ENCODE measurements at regions not wholly inside any gene's neighbourhood (a gene's known extent, or its start where the extent isn't known, plus 50 kb on each side); places are given as distances from the start of the nearest gene placed in this dataset.

- no peak overlapping the region for H3K27ac ChIP-seq
- no peaks in the 10 kb centered on the region for H3K27me3 ChIP-seq
- DNase-seq (no peak), ATAC-seq (ENCODE audit: low FRiP score in 2 of 2) (no peak)
- H3K9me3 ChIP-seq, result no peaks in the 10 kb centered on the region
- TF ChIP-seq CTCF (IDR thresholded peaks at IDR 0.05) (no peak), POLR2AphosphoS5 (IDR thresholded peaks at IDR 0.05) (no peak), POLR2A (IDR thresholded peaks at IDR 0.05) (no peak), EP300 (IDR thresholded peaks at IDR 0.05) (no peak)
- no peaks in the 10 kb centered on the region for H3K36me3 ChIP-seq
- no peaks in the 10 kb centered on the region for H3K4me1 ChIP-seq
- H3K4me3 ChIP-seq, result no peak overlapping the region
These were observed 525.4 kb downstream of the FUT8 start for GRCh38 chr14:65937960-65938316.

GRCh38 chr14:65938738-65939137 is 526.2 kb downstream of the FUT8 start:
- H3K4me1 ChIP-seq, result no peaks in the 10 kb centered on the region
- H3K27me3 ChIP-seq, result no peaks in the 10 kb centered on the region
- H3K27ac ChIP-seq, result no peak overlapping the region
- no peak overlapping the region for H3K4me3 ChIP-seq
- ATAC-seq (ENCODE audit: low FRiP score in 2 of 2), result no peak
- WGBS, 2 donors, result 78 to 86% methylated on average over 2 of the region's 2 CpGs
- no peak for DNase-seq
- TF ChIP-seq POLR2A (IDR thresholded peaks at IDR 0.05) (no peak), CTCF (IDR thresholded peaks at IDR 0.05) (no peak), POLR2AphosphoS5 (IDR thresholded peaks at IDR 0.05) (no peak), EP300 (IDR thresholded peaks at IDR 0.05) (no peak)
- no peaks in the 10 kb centered on the region for H3K36me3 ChIP-seq
- no peaks in the 10 kb centered on the region for H3K9me3 ChIP-seq

GRCh38 chr14:65939184-65939583 is 526.7 kb downstream of the FUT8 start:
- ATAC-seq (ENCODE audit: low FRiP score in 2 of 2), result no peak
- Histone ChIP-seq H3K27me3 (no peaks in the 10 kb centered on the region), H3K4me3 (no peak overlapping the region), H3K27ac (no peak overlapping the region), H3K36me3 (no peaks in the 10 kb centered on the region), H3K4me1 (no peaks in the 10 kb centered on the region), H3K9me3 (no peaks in the 10 kb centered on the region)
- no peak for TF ChIP-seq POLR2A (IDR thresholded peaks at IDR 0.05)
- TF ChIP-seq CTCF (IDR thresholded peaks at IDR 0.05), result no peak
- no peak for TF ChIP-seq EP300 (IDR thresholded peaks at IDR 0.05)
- TF ChIP-seq POLR2AphosphoS5 (IDR thresholded peaks at IDR 0.05), result no peak
- no peak for DNase-seq
- WGBS, 2 donors, result 90 to 92% methylated on average over 1 of the region's 1 CpG

- Histone ChIP-seq H3K9me3 (no peaks in the 10 kb centered on the region), H3K4me1 (no peaks in the 10 kb centered on the region), H3K27me3 (no peaks in the 10 kb centered on the region), H3K36me3 (no peaks in the 10 kb centered on the region), H3K27ac (no peak overlapping the region), H3K4me3 (no peak overlapping the region)
- TF ChIP-seq POLR2AphosphoS5 (IDR thresholded peaks at IDR 0.05) (no peak), POLR2A (IDR thresholded peaks at IDR 0.05) (no peak), CTCF (IDR thresholded peaks at IDR 0.05) (no peak), EP300 (IDR thresholded peaks at IDR 0.05) (no peak)
- no peak for ATAC-seq (ENCODE audit: low FRiP score in 2 of 2)
- DNase-seq, result no peak
- 85 to 88% methylated on average over 9 of the region's 9 CpGs for WGBS, 2 donors
These were observed 527.7 kb downstream of the FUT8 start for GRCh38 chr14:65940056-65940735.

GRCh38 chr14:65941091-65941490 is 528.6 kb downstream of the FUT8 start:
- TF ChIP-seq EP300 (IDR thresholded peaks at IDR 0.05) (no peak), CTCF (IDR thresholded peaks at IDR 0.05) (no peak), POLR2AphosphoS5 (IDR thresholded peaks at IDR 0.05) (no peak), POLR2A (IDR thresholded peaks at IDR 0.05) (no peak)
- Histone ChIP-seq H3K9me3 (no peaks in the 10 kb centered on the region), H3K4me3 (no peak overlapping the region), H3K27ac (no peak overlapping the region), H3K36me3 (no peaks in the 10 kb centered on the region), H3K4me1 (no peaks in the 10 kb centered on the region), H3K27me3 (no peaks in the 10 kb centered on the region)
- DNase-seq (no peak), ATAC-seq (ENCODE audit: low FRiP score in 2 of 2) (no peak)
- WGBS, 2 donors, result 55 to 62% methylated on average over 4 of the region's 4 CpGs
